ENCODE measurements at regions not wholly inside any gene's neighbourhood (a gene's known extent, or its start where the extent isn't known, plus 50 kb on each side); places are given as distances from the start of the nearest gene placed in this dataset.

GRCh38 chr12:87382959-87383566, 646.1 kb downstream of the C12orf50 start:
- TF ChIP-seq CTCF (IDR thresholded peaks at IDR 0.05) (no peak), POLR2A (IDR thresholded peaks at IDR 0.05) (no peak)
